ENCODE measurements at regions not wholly inside any gene's neighbourhood (a gene's known extent, or its start where the extent isn't known, plus 50 kb on each side); places are given as distances from the start of the nearest gene placed in this dataset.

DNA sequence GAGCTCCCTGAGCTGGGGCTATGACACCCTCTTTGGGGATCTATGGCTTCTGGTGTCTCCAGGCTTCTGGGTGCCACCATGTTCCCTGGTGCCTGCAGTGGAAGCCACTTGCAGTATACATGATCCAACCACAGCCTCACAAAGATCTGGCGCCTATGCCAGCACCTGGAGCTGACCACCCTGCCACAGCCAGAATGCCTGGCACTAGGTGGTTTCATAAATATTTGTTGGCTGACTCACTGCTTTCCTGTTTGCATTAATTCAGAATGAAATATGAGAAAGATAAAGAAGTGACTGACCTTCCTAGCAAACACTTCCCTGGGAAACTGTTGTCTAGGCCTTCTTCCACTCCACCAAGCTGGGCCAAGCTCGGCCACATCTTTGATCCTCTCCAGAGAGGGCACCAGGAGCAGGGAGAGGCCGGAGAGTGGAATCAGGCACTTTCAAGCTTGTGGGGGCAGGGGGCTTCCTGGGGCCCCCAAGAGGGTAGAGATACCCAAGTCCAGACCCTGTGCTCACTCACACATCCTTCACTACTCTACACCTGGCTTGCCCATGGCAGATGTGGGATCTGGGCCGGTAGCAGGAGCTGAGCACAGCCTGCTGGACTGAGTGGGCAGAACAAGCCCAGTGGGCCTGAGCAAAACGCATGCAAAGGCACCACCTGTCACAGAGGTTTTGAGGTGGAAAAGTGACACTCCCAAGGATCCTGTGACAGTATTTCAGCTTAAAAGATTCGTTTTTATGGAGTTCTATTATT, 565.7 kb downstream of the SLC4A3 start:
- TF ChIP-seq, protein P1, sequence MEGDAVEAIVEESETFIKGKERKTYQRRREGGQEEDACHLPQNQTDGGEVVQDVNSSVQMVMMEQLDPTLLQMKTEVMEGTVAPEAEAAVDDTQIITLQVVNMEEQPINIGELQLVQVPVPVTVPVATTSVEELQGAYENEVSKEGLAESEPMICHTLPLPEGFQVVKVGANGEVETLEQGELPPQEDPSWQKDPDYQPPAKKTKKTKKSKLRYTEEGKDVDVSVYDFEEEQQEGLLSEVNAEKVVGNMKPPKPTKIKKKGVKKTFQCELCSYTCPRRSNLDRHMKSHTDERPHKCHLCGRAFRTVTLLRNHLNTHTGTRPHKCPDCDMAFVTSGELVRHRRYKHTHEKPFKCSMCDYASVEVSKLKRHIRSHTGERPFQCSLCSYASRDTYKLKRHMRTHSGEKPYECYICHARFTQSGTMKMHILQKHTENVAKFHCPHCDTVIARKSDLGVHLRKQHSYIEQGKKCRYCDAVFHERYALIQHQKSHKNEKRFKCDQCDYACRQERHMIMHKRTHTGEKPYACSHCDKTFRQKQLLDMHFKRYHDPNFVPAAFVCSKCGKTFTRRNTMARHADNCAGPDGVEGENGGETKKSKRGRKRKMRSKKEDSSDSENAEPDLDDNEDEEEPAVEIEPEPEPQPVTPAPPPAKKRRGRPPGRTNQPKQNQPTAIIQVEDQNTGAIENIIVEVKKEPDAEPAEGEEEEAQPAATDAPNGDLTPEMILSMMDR (IDR thresholded peaks at IDR 0.05; ENCODE audit: low read depth, low read length, missing control alignments) = no peak
- DNase-seq (ENCODE audit: low read depth) = no peak
- H3K4me3 ChIP-seq (ENCODE audit: low read depth, low read length) = no peak overlapping the region

DNA sequence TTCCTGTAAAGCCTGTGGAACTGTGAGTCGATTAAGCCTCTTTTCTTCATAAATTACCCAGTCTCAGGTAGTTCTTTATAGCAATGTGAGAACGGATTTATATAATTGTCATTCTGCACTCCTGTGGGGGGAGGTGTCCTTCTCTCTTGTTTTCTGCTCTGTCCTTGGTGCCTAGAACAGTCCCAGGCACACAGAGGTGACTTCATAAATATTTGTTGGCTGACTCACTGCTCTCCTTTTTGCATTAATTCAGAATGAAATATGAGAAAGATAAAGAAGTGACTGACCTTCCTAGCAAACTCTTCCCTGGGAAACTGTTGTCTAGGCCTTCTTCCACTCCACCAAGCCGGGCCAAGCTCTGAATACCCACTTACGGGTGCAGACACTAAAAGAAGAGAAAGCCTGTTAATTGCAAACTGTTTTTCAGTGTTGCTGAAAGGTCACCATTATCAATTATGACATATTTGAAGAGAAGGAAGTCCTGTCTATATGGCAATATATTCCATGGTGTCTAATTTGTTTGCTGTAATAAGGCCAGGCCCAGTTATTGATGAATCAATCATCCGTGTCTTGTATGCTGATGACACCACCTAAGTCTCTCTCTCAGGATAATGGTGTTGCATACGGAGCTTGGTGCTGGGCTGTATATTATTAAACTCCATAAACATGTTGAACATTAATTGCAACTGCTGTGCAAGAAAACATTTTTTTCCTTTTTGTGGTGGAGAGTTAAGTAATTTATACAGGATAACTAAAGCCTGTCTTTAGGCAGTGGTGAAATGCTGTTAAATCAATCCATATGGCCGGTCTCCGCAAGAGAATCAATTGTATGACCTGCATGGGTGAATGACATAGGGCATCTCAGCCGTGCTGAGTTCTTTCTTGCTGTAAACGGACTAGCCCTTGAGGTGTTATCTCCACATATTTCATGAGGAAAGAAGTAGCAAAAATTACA, 567.5 kb downstream of the SLC4A3 start:
- TF ChIP-seq, protein P1 (IDR thresholded peaks at IDR 0.05; ENCODE audit: low read depth, low read length, missing control alignments) = no peak
- no peak overlapping the region for H3K4me3 ChIP-seq (ENCODE audit: low read depth, low read length)
- no peak for DNase-seq (ENCODE audit: low read depth)

DNA sequence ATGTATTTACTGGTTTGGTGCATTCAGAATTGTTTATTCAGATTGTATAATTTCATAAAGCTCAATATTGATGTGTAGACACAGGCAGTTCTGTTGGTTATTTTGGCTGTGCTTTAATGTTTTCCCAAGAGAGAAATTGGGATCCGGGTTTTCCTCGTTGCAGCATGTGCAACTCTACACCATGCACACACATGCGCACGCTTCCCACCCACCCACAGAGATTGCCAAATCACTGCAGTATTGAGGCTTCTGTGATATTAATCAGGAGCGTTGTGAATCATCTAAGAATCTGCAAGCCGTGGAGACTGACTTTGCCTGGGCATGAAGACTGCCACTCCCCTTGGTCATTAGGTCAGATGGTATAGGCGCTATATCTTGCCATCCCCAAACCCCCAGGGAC, 571.5 kb downstream of the SLC4A3 start:
- H3K4me3 ChIP-seq (ENCODE audit: low read depth, low read length) = no peak overlapping the region
- TF ChIP-seq, protein P1 (IDR thresholded peaks at IDR 0.05; ENCODE audit: low read depth, low read length, missing control alignments) = no peak
- DNase-seq (ENCODE audit: low read depth) = no peak

DNA sequence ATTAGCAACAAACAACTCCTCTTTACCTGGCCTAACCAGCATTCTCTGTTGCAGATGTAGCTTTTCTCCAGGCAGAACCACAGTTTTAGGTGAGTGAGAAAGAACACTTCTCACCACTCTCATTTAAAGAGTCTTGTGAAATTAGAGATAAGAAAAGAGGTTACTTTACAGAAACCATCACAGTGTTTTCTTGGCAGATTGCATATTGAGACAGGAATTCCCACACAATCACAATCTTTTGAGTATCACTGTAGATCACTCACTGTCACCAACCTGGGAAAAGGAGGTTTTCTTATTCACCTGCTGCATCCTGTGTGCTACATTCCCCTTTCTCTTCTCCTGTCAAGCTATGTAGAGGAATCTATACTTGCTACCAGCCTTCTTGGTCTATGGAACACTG, 574.6 kb downstream of the SLC4A3 start:
- no peak overlapping the region for H3K4me3 ChIP-seq (ENCODE audit: low read depth, low read length)
- TF ChIP-seq, protein P1 (IDR thresholded peaks at IDR 0.05; ENCODE audit: low read depth, low read length, missing control alignments) = no peak
- no peak for DNase-seq (ENCODE audit: low read depth)

DNA sequence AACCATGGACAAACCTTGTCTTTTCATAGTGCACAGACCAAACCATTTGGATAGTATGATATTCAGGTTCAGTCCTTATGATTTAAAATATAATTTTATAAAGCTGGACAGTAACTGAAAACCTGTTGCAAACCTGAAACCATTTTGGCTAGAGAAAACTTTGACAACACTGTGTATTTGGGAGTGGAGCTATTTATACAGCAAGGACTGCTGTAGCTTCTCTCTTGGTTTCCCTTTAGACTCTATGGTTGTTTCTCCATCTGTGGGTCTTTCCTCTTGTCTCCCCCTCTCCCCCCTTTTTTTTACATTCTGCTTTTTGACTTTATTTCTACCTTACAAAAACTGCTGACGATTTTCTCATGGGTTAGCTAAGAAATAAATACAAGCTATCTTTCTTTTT, 581.7 kb downstream of the SLC4A3 start:
- TF ChIP-seq, protein P1 (IDR thresholded peaks at IDR 0.05; ENCODE audit: low read depth, low read length, missing control alignments) = no peak
- no peak overlapping the region for H3K4me3 ChIP-seq (ENCODE audit: low read depth, low read length)
- no peak for DNase-seq (ENCODE audit: low read depth)

DNA sequence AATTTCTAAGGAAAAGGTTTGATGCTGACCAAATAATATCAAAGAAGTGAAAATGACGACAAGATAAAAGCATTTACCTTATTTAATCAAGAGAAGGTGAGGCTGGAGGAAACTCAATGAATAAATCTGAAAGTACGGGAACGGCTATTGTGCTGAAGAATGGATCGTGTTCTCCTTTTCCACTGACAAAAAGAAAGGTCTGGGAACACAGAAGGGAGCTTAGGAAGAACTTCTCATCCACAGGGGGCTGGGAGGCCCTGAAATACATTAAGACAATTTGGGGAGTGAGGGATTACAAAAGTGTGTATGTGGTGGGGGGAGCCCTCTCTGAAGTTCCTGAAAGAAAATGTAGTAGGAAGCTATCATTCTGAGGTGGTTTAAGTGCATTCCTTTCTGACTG, 582.3 kb downstream of the SLC4A3 start:
- TF ChIP-seq, protein P1 (IDR thresholded peaks at IDR 0.05; ENCODE audit: low read depth, low read length, missing control alignments) = no peak
- no peak overlapping the region for H3K4me3 ChIP-seq (ENCODE audit: low read depth, low read length)
- DNase-seq (ENCODE audit: low read depth) = no peak
